ENCODE measurements at regions not wholly inside any gene's neighbourhood (a gene's known extent, or its start where the extent isn't known, plus 50 kb on each side); places are given as distances from the start of the nearest gene placed in this dataset.

DNA sequence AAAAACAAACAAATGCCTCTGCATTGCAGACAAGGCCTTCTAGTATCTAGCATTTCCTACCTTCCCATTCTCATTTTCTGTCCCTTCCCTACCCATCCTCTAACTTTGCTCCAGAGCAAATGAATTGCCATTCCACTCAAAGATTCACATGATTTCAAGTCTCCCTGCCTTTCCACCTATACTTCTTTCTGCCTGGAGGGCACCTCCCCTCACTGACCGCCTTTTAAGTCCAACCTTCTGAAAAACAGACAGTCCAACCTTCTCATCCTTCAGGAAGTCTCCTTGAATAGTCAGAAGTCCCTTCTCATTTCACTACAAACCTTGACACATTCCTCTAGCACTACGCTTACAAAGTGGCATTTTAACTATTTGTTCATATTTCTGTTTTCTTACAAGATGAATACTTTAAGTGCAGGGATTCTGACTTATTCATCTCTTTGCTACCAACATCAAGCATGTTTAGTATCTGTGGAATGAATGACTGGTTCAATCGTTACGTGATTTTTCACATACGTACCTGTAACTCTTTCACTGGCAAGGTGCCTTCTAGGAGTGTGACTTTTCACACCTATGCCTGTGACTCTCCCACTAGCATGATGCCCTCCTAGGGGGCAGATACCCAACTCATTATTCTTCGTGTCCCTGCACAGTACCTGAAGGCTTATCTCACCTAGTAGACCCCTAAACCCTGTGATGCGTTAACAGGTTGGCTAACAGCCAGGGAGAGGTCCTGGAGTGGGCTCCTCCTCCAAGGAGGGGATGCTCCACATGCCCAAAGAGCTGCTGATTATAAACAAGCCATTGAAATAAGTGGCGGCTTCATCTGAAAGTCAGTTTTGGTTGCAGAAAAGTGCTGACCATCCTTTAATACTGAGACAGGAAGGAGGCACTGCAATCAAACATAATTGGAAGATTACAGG is 356.2 kb downstream of the MYCN start:
- TF ChIP-seq EZH2 (IDR thresholded peaks at IDR 0.05; ENCODE audit: borderline replicate concordance, insufficient read depth, low read depth, low read length, poor library complexity, severe bottlenecking): no peak
- TF ChIP-seq CTCF (IDR thresholded peaks at IDR 0.05): no peak

All from B cell (primary cell).